Ovary (tissue), 3 donors: ENCODE measurements at regions not wholly inside any gene's neighbourhood (a gene's known extent, or its start where the extent isn't known, plus 50 kb on each side); places are given as distances from the start of the nearest gene placed in this dataset.

Experiments used
- POLR2A ChIP-seq: fragments of 450-650 bp; IDR thresholded peaks from one replicate; pipeline ENCODE4 v1.6.1; 2017; ENCODE audit warnings: antibody characterized with exemption, mild to moderate bottlenecking, moderate library complexity
- TF ChIP-seq, protein P1 (sequence below), 3 donors: fragments of 450-650 bp in 2 of 3; fragments of 200-600 bp in 1 of 3; IDR thresholded peaks; one replicate each; pipeline versions ENCODE4 v1.5.1 to v1.8.0; 2016 to 2022; ENCODE audit warnings: antibody characterized with exemption in 3 of 3, mild to moderate bottlenecking in 1 of 3
- donor health status: DM: no; HTN: no; CAD: no.

DNA sequence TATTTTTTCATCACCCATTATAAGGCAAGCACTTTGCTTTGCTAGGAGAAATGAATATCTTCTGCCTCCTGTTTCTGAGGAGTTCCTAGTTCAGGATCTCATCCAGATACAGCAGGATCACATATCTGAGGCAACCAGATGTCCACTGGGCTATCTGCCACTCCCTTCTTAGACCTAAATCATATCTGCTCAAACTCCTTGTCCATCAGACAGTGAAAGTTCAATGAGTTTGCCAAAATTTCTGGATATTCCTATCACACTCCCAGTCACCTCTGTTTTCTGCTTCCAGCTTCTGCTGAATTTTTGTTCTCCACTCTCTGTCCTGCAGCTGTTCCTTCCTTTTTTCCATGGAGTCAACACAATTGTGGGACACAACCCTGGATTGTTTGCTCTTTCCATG lies 54.2 kb upstream of the BASP1 start:
- TF ChIP-seq POLR2A, result no peak
- TF ChIP-seq, protein P1, sequence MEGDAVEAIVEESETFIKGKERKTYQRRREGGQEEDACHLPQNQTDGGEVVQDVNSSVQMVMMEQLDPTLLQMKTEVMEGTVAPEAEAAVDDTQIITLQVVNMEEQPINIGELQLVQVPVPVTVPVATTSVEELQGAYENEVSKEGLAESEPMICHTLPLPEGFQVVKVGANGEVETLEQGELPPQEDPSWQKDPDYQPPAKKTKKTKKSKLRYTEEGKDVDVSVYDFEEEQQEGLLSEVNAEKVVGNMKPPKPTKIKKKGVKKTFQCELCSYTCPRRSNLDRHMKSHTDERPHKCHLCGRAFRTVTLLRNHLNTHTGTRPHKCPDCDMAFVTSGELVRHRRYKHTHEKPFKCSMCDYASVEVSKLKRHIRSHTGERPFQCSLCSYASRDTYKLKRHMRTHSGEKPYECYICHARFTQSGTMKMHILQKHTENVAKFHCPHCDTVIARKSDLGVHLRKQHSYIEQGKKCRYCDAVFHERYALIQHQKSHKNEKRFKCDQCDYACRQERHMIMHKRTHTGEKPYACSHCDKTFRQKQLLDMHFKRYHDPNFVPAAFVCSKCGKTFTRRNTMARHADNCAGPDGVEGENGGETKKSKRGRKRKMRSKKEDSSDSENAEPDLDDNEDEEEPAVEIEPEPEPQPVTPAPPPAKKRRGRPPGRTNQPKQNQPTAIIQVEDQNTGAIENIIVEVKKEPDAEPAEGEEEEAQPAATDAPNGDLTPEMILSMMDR (IDR thresholded peaks at IDR 0.05), result no peak
